Stimulated activated naive CD4-positive, alpha-beta T cell treated with Interleukin-2 at 50 U/mL for 16 hours (primary cell): ENCODE measurements at regions not wholly inside any gene's neighbourhood (a gene's known extent, or its start where the extent isn't known, plus 50 kb on each side); places are given as distances from the start of the nearest gene placed in this dataset.
"Not testable (repeated sequence)": the region's sequence is repeated elsewhere in the genome, so short reads cannot be mapped to it uniquely, and the experiment has no call there.

Experiments used
- DNase-seq: peaks from one replicate; lab custom pipeline; 2025; lab: John Stamatoyannopoulos, UW

GRCh38 chr13:18993884-18994660 lies 187.6 kb downstream of the TUBA3C start:
- no peak for DNase-seq

- no peak for DNase-seq
Observed at GRCh38 chr13:18992791-18993190, 188.8 kb downstream of the TUBA3C start.

- no peak for DNase-seq
Observed at GRCh38 chr13:18991060-18991459, 190.6 kb downstream of the TUBA3C start.

DNA sequence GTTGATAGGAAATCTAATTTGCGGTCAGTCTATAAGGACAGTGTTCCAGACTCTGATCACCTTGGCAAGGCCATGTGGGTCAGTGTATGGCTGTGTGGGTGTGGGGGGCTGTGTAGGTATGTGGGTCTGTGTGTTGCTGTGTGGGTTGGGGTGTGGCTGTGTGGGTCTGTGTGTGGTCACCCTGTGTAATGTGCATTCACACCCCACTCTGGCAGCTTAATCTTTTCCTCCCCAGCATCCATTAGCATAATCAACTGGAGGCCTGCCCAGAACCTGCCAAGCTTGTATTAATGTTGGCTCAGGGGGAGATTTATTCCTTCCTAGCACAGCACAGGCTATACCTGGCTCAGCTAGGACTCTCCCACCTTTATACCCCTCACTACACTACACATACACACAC lies 203.2 kb downstream of the TUBA3C start:
- DNase-seq, result no peak

- no peak for DNase-seq
Observed at GRCh38 chr13:18977857-18978256, 203.8 kb downstream of the TUBA3C start.

DNA sequence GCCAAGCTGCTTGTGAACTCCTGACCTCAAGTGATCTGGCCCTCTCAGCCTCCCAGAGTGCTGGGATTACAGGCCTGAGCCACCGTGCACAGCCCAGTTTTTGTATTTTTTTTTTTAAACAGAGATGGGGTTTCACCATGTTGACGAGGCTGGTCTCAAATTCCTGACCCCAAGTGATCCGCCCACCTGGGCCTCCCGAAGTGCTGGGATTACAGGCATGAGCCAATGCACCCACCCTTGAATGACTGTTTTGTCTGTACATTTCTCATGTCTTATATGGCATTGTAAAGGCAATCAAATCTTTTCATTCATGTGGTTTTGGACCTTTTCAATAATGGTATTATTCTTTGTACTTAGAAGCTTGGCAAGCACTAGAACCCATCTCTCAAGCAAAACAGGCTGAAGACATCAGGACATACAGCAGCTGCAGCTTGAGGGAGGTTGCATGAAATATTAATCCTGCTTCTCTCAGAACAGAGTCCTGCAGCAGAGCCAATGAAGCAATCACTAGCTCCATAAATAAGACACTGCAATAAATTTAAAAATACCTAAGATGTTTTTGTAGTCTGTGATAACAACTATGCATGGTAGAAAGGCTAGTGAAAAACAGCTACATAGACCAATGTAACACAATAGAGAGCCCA lies 209.9 kb downstream of the TUBA3C start:
- DNase-seq, result no peak

DNA sequence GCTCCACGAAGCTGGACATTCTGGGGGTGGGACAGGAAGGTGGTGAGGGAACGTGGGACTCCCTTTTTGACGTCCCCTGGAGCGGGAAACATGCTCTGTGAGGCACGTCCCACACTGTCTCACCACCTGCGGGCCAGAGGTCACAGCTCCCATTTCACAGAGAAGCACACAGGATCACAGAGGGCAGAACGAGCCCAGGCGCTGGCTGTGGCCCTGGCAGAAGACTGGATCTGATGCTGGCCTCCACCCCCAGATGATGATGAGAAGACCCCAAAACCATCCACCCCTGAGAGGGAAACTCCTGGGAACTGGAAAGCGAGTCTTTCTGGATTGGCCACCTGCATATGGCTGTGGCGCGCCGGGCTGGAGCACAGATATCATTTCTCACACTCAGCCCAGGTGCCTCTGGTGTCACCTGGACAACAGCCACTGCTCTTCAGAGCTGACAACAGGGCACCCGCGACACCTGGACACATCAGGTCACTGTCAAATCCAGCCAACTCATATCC lies 216.2 kb downstream of the TUBA3C start:
- no peak for DNase-seq

DNA sequence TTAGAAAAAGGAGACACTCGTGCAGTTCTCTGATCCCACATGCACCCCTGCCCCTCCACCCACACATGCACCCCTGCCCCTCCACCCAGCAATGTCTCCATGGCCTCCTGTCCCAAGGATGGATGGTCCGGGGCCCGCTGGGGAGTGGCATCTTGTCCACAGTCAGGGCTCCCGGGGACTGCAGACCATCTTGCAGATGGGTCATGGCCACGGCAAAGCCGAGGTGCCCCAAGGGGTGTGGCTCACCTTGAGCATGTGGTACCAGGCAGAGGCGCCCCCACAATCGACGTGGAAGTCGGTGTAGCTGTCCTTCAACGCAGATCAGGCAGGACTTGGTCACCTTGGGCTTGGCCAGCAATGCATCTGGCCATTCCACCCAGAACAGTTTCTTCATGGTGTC lies 216.7 kb downstream of the TUBA3C start:
- DNase-seq, result no peak

GRCh38 chr13:18963684-18964083 lies 217.9 kb downstream of the TUBA3C start:
- not testable (repeated sequence) for DNase-seq

GRCh38 chr13:18962168-18962734 lies 219.4 kb downstream of the TUBA3C start:
- no peak for DNase-seq

DNA sequence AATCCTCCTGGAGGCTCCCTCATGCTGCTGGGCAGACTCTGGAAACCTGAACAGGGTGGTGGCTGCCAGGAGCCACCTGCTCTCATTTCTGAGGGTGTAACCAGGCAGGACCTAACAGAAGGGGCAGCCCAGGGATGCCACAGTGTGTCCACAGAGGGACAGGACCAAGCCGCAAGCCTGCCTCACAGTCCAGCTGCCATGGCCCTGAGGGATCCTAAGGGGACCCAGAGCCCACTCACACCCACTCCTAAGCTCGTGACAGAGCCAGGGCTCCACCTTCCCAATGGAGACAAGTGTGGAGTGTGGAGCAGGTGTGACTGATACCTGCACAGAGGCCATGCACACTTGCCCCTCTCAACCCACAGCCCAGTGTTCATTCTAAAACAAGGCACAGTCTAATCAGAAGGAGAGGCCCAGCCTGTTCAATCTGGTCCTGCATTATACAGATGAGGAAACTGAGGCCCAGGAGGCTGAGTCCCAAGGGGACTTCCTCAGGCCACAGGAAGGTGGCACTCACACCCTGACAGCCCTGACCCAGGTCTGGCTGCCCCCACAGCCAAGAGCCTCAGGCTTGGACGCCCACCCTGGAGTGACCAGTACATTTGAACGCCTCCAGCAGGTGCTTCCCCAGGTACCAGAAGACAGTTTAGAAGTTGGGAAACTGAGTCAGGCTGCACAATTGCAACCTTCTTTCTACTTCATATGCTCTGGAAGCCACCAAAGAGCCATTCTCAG lies 220.1 kb downstream of the TUBA3C start:
- no peak for DNase-seq

DNA sequence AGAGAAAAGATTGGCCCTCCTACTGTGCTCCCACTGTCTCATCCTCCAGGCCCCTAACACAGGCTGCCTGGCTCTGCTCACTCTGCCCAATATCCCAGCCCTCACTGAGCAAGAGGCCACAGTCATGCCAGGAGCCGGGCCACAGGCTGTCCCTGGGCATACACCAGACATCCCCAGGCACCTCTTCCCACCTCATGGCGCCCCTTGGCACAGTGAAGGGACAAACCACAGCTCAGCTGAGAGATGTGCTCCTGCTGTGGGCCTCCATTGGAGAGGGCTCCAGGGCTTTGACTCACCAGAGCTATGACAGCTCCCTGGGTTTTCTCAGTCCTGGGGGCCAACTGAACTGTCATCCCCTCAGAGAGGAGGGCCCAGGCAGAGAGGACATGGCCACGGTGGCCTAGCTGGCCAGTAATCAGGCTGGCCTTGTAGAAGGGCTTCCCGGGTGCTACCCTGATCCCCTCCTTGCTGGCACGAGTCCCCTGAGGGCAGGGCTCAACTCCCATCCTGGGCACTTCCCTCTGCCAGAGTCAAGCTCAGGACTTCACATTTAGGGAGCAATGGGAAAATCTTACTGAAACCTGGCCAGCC lies 220.9 kb downstream of the TUBA3C start:
- no peak for DNase-seq

GRCh38 chr13:18959996-18960395 lies 221.6 kb downstream of the TUBA3C start:
- no peak for DNase-seq

GRCh38 chr13:18959229-18959628 lies 222.4 kb downstream of the TUBA3C start:
- no peak for DNase-seq

DNA sequence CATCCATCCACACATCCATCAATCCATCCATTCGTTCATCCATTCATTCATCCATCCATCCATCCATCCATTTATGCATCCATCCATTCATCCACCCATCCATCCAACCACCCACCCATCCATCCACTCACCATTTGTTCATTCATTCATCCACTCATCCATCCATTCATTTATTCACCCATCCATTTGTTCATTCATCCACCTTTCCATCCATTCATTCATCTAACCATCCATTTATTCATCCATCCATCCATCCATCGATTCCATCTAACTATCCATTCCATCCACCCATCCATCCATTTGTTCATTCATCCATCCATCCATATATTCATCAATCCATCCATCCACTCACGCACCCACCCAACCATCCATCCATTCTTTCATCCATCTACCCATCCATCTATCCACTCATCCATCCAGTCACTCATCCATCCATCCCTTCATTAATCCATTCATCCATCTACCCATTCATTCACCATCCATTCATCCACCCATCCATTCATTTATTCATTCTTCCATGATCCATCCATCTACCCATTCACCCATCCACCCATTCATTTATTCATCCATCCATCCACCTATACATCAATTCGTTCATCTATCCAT lies 225.0 kb downstream of the TUBA3C start:
- DNase-seq, result no peak

DNA sequence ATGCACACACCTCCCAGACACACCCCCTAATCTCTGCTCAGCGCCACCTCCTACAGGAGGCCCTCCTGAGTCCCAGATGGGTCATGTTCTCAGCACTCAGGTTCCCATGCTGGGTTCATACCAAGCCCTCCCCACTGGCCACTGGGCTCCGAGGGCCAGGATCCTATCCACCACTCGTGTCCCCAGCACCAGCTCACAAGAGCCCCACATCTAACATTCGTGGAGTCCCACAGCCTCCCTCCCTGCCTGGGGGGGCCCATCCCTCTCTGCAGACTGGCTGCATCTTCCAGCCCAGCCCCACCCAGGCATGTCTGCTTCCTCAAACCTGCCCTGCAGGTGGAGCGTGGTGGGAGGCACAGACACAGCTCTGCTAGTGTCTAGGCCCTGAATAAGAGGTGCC lies 227.4 kb downstream of the TUBA3C start:
- DNase-seq, result no peak

- no peak for DNase-seq
Observed at GRCh38 chr13:18953139-18953930, 228.3 kb downstream of the TUBA3C start.

DNA sequence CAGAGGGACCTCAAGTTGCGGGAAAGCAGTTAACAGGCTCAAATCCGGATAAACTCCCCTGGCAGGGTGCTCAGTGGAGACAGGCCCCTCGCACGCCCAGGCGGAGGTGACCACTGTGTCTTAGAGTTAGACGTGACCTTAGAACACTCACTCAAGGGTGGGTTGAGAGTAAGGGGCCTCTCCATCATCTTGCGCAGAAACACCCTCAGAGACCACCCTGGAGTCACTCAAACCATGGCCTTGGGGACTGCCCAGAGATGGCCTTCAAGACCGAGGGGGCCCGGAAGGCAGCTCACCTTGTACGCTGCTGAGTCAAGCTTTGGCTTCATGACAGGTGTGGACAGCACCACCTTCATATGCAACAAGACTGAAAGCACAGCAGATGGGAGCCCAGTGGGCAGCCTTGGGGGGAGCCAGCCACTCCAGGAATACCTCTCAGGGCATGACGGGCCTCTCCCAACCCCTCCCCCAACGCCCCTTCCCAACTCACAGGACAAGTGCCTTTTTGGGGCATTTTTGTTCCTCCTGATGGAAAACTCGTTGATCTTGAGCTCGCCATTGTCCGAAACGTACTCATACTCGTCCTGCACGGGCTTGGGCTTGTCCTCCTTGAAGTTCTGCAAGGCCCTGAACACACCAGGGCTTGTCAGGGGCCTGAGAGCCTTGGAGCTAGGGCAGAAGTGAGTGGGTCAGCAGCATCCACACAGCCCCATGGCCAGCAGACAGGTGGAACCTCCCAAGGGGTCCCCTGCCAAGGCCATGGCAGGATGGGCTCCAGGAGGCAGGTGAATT lies 229.2 kb downstream of the TUBA3C start:
- DNase-seq, result no peak

GRCh38 chr13:18951412-18951811 lies 230.2 kb downstream of the TUBA3C start:
- no peak for DNase-seq

- no peak for DNase-seq
Observed at GRCh38 chr13:18949970-18950369, 231.7 kb downstream of the TUBA3C start.
